K562 (cell line): ENCODE measurements at regions not wholly inside any gene's neighbourhood (a gene's known extent, or its start where the extent isn't known, plus 50 kb on each side); places are given as distances from the start of the nearest gene placed in this dataset.

ENCODE experiments used
- TBP ChIP-seq: optimal IDR thresholded peaks from 2 replicates; pipeline ENCODE3; 2011; ENCODE audit warnings: low read depth, low read length, improper control_type of control experiment
- ZFP36 ChIP-seq: fragments of 150-350 bp; IDR thresholded peaks from 2 replicates; pipeline ENCODE4 v1.6.1; 2018; ENCODE audit warnings: low read length, low read depth; ENCODE audit not compliant: partially characterized antibody

DNA sequence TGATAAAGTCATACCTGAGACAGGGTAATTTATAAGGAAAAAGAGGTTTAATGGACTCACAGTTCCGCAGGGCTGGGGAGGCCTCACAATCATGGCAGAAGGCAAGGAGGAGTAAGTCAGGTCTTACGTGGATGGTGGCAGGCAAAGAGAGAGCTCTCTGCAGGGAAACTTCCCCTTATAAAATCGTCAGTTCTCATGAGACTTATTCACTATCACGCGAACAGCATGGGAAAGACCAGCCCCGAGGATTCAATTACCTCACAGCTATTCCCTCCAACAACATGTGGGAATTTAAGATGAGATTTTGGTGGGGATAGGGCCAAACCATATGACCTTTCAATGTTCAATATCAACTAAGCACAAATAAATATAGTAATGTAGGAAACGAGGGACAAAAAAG, 559.4 kb upstream of the KCND2 start:
- TF ChIP-seq TBP (no peak), ZFP36 (no peak)
